A673 (cell line): ENCODE measurements at regions not wholly inside any gene's neighbourhood (a gene's known extent, or its start where the extent isn't known, plus 50 kb on each side); places are given as distances from the start of the nearest gene placed in this dataset.

Experiments
- BruUV-seq: library from RNA; stranded (reverse); fragments of 400-500 nt; replicated peaks from 2 replicates; lab custom pipeline; 2021; lab: Mats Ljungman, UMichigan
- CTCF ChIA-PET: fragments of 300-600 bp; sonication (Branson Sonifier 250); formaldehyde crosslinking; loops from one replicate; lab custom pipeline; 2022; ENCODE audit warnings: antibody characterized with exemption; lab: Charles Lee
- POLR2A ChIA-PET: fragments of 300-600 bp; sonication (Branson Sonifier 250); formaldehyde crosslinking; loops from one replicate; lab custom pipeline; 2022; ENCODE audit warnings: antibody characterized with exemption; ENCODE audit not compliant: low non-redundant PET; lab: Charles Lee
- DNase-seq: peaks from one replicate; pipeline ENCODE4 v3.0.0-alpha.2; 2015; ENCODE audit warnings: low spot score
- H3K27ac ChIP-seq: fragments of 200-600 bp; sonication (generic); 2 replicates; pipeline ENCODE4 v1.5.1; 2016; ENCODE audit warnings: mixed run types, low read depth, mild to moderate bottlenecking, mixed read lengths, antibody characterized with exemption, low read length; ENCODE audit not compliant: poor library complexity, severe bottlenecking
- H3K27me3 ChIP-seq: fragments of 200-600 bp; sonication (generic); replicated peaks from 2 replicates; pipeline ENCODE4 v1.6.1; 2017; ENCODE audit warnings: mixed run types, low read depth, mild to moderate bottlenecking, mixed read lengths, antibody characterized with exemption, low read length; ENCODE audit not compliant: insufficient read depth, poor library complexity
- H3K36me3 ChIP-seq: fragments of 200-600 bp; sonication (generic); 2 replicates; pipeline ENCODE4 v1.6.1; 2016; ENCODE audit warnings: mixed run types, mild to moderate bottlenecking, mixed read lengths, antibody characterized with exemption, low read length; ENCODE audit not compliant: insufficient read depth, poor library complexity, severe bottlenecking
- H3K4me1 ChIP-seq: fragments of 200-600 bp; sonication (generic); 2 replicates; pipeline ENCODE4 v1.6.1; 2017; ENCODE audit warnings: mixed run types, mild to moderate bottlenecking, mixed read lengths, antibody characterized with exemption, low read length; ENCODE audit not compliant: insufficient read depth, poor library complexity, severe bottlenecking
- H3K4me3 ChIP-seq: fragments of 200-600 bp; sonication (generic); 2 replicates; pipeline ENCODE4 v1.5.1; 2016; ENCODE audit warnings: low read depth, mixed run types, mild to moderate bottlenecking, mixed read lengths, low read length; ENCODE audit not compliant: poor library complexity, severe bottlenecking
- H3K9me3 ChIP-seq: fragments of 200-600 bp; sonication (generic); 2 replicates; pipeline ENCODE4 v1.6.1; 2016; ENCODE audit warnings: mixed run types, low read depth, mild to moderate bottlenecking, mixed read lengths, antibody characterized with exemption, low read length; ENCODE audit not compliant: poor library complexity, severe bottlenecking
- CTCF ChIP-seq: fragments of 300-800, 200-600 bp; sonication (generic); conservative IDR thresholded peaks from 2 replicates; pipeline ENCODE4 v1.5.1; 2017; ENCODE audit warnings: low read depth, mild to moderate bottlenecking, antibody characterized with exemption, low read length, moderate library complexity, mixed read lengths
- EZH2 ChIP-seq: fragments of 200-600 bp; sonication (generic); IDR thresholded peaks from 2 replicates; pipeline ENCODE4 v1.6.1; 2017; ENCODE audit warnings: borderline replicate concordance, low read depth, mild to moderate bottlenecking, mixed read lengths, antibody characterized with exemption, low read length; ENCODE audit not compliant: poor library complexity, severe bottlenecking
- intact Hi-C: fragments of 100-400 bp; cut with micrococcal nuclease; formaldehyde crosslinking; loops from one replicate; pipeline ENCODE4 v1.10.0; 2022; ENCODE audit not compliant: unreplicated experiment

- Histone ChIP-seq H3K27ac (no peak overlapping the region), H3K27me3 (no peaks in the 10 kb centered on the region), H3K9me3 (no peaks in the 10 kb centered on the region), H3K36me3 (no peaks in the 10 kb centered on the region), H3K4me3 (no peak overlapping the region), H3K4me1 (peaks cover 6% of the 10 kb centered on the region)
- ChIA-PET CTCF (no interaction called here), POLR2A (no interaction called here)
- no TSS peak for BruUV-seq
- no peak for DNase-seq
- TF ChIP-seq EZH2 (no peak), CTCF (no peak)
- intact Hi-C loops = no loop called here
These were observed 479.5 kb downstream of the SPRY1 start for GRCh38 chr4:123876143-123876542.

GRCh38 chr4:123876671-123877101 is 480.1 kb downstream of the SPRY1 start:
- H3K27ac ChIP-seq = no peak overlapping the region
- no peaks in the 10 kb centered on the region for H3K9me3 ChIP-seq
- DNase-seq = no peak
- H3K4me3 ChIP-seq = no peak overlapping the region
- no peaks in the 10 kb centered on the region for H3K36me3 ChIP-seq
- H3K4me1 ChIP-seq = peaks cover 6% of the 10 kb centered on the region
- POLR2A ChIA-PET = no interaction called here
- TF ChIP-seq CTCF = no peak
- no peak for TF ChIP-seq EZH2
- no TSS peak for BruUV-seq
- intact Hi-C loops = no loop called here
- H3K27me3 ChIP-seq = no peaks in the 10 kb centered on the region
- CTCF ChIA-PET = no interaction called here

DNA sequence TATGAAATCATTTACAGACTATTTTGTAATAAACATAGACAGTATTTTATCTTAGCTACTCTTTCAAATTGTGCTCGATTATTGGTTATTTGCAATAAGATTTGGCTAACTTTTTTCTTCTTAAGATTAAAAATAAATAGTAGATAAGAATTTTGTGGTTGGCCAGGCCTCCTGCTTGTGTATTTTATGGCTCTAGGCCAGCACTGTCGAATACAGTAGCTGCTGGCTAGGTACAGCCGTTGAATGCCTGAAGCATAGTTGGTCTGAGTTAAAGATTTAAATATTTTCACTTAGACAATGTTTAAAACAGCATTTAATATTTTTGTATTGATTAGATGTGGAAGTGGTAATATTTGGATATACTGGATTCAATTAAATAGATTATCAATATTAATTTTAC is 481.0 kb downstream of the SPRY1 start:
- no peak overlapping the region for H3K4me3 ChIP-seq
- H3K36me3 ChIP-seq = no peaks in the 10 kb centered on the region
- POLR2A ChIA-PET = no interaction called here
- no peaks in the 10 kb centered on the region for H3K27me3 ChIP-seq
- H3K9me3 ChIP-seq = no peaks in the 10 kb centered on the region
- intact Hi-C loops = no loop called here
- DNase-seq = no peak
- no peak overlapping the region for H3K27ac ChIP-seq
- no peak for TF ChIP-seq EZH2
- no peak for TF ChIP-seq CTCF
- CTCF ChIA-PET = no interaction called here
- BruUV-seq = no TSS peak
- peaks cover 6% of the 10 kb centered on the region for H3K4me1 ChIP-seq
